ENCODE measurements at regions not wholly inside any gene's neighbourhood (a gene's known extent, or its start where the extent isn't known, plus 50 kb on each side); places are given as distances from the start of the nearest gene placed in this dataset.

GRCh38 chr5:158629591-158630312, 470.0 kb downstream of the EBF1 start (continued):
- TF ChIP-seq ZHX2 (IDR thresholded peaks at IDR 0.05; ENCODE audit: low read depth), result no peak
- TF ChIP-seq ZHX2 (CRISPR knock-in tag; IDR thresholded peaks at IDR 0.05; ENCODE audit: borderline replicate concordance), result no peak
- TF ChIP-seq IRF1 (CRISPR knock-in tag; IDR thresholded peaks at IDR 0.05; ENCODE audit: low read depth), result no peak
- TF ChIP-seq NONO (IDR thresholded peaks at IDR 0.05), result no peak
- no peak for TF ChIP-seq NONO (CRISPR knock-in tag; conservative IDR thresholded peaks at IDR 0.05)
- no peak for TF ChIP-seq HES4 (CRISPR knock-in tag; IDR thresholded peaks at IDR 0.05; ENCODE audit: borderline replicate concordance)
- TF ChIP-seq ZSCAN9 (CRISPR knock-in tag; IDR thresholded peaks at IDR 0.05; ENCODE audit: borderline replicate concordance), result no peak
- TF ChIP-seq FOXP1 (IDR thresholded peaks at IDR 0.05), result no peak
- no peak for TF ChIP-seq FOXP1 (CRISPR knock-in tag; IDR thresholded peaks at IDR 0.05)
- no peak for TF ChIP-seq ZNF367 (CRISPR knock-in tag; IDR thresholded peaks at IDR 0.05; ENCODE audit: borderline replicate concordance)
- TF ChIP-seq TCF12 (IDR thresholded peaks at IDR 0.05), result no peak
- TF ChIP-seq TCF12 (CRISPR knock-in tag; IDR thresholded peaks at IDR 0.05), result no peak
- TF ChIP-seq CHCHD3 (CRISPR knock-in tag; IDR thresholded peaks at IDR 0.05), result no peak
- no peak for TF ChIP-seq NFYC (CRISPR knock-in tag; IDR thresholded peaks at IDR 0.05)
- no peak for TF ChIP-seq FLYWCH1 (CRISPR knock-in tag; IDR thresholded peaks at IDR 0.05)
- TF ChIP-seq TARDBP (CRISPR knock-in tag; IDR thresholded peaks at IDR 0.05), result no peak
